C4-2B (cell line): ENCODE measurements at regions not wholly inside any gene's neighbourhood (a gene's known extent, or its start where the extent isn't known, plus 50 kb on each side); places are given as distances from the start of the nearest gene placed in this dataset.

ENCODE experiments used
- ZFX ChIP-seq: fragments of 450-650 bp; IDR thresholded peaks from 2 replicates; pipeline ENCODE4 v1.6.1; 2017
- TF ChIP-seq, protein P1 (sequence below): fragments of 450-650 bp; conservative IDR thresholded peaks from 2 replicates; pipeline ENCODE4 v1.5.1; 2017; ENCODE audit warnings: mild to moderate bottlenecking

DNA sequence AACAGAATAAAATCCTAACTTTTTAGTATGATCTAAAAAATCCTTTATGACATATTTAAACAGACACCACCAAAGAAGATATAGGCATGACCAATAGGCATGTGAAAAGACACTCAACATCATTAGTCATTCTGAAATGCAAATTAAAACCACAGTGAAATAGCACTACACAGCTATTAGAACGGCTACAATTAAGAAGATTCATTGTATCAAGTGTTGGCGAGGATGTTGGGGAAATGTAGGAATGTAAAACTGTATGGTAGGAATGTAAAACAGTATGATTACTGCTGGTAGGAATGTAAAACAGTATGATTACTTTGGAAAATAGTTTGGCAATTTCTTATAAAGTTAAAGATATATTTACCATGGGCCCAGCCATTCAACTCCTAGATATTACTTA, 253.3 kb upstream of the TCF4 start:
- TF ChIP-seq, protein P1, sequence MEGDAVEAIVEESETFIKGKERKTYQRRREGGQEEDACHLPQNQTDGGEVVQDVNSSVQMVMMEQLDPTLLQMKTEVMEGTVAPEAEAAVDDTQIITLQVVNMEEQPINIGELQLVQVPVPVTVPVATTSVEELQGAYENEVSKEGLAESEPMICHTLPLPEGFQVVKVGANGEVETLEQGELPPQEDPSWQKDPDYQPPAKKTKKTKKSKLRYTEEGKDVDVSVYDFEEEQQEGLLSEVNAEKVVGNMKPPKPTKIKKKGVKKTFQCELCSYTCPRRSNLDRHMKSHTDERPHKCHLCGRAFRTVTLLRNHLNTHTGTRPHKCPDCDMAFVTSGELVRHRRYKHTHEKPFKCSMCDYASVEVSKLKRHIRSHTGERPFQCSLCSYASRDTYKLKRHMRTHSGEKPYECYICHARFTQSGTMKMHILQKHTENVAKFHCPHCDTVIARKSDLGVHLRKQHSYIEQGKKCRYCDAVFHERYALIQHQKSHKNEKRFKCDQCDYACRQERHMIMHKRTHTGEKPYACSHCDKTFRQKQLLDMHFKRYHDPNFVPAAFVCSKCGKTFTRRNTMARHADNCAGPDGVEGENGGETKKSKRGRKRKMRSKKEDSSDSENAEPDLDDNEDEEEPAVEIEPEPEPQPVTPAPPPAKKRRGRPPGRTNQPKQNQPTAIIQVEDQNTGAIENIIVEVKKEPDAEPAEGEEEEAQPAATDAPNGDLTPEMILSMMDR: no peak
- no peak for TF ChIP-seq ZFX
